Fibroblast of the aortic adventitia (primary cell): ENCODE measurements at regions not wholly inside any gene's neighbourhood (a gene's known extent, or its start where the extent isn't known, plus 50 kb on each side); places are given as distances from the start of the nearest gene placed in this dataset.

Source experiments
- DNase-seq: peaks from one replicate; pipeline ENCODE4 v3.0.0-alpha.2; 2010; ENCODE audit warnings: low read depth
- H3K4me3 ChIP-seq: 2 replicates; pipeline ENCODE4 v1.5.1; 2011; ENCODE audit warnings: low read depth, mild to moderate bottlenecking, control low read depth, low read length, moderate library complexity
- CTCF ChIP-seq: IDR thresholded peaks from 2 replicates; pipeline ENCODE4 v1.5.1; 2011; ENCODE audit warnings: mild to moderate bottlenecking, low read length, control low read depth, inconsistent platforms; ENCODE audit not compliant: insufficient read depth

- TF ChIP-seq CTCF, result no peak
- H3K4me3 ChIP-seq, result no peak overlapping the region
- no peak for DNase-seq
Measured at GRCh38 chr15:37252530-37252929, 152.2 kb upstream of the MEIS2 start.

- H3K4me3 ChIP-seq, result no peak overlapping the region
- DNase-seq, result peak; percentile 1
- no peak for TF ChIP-seq CTCF
Measured at GRCh38 chr15:37253877-37254276, 153.5 kb upstream of the MEIS2 start.

GRCh38 chr15:37260255-37260654, 159.9 kb upstream of the MEIS2 start:
- TF ChIP-seq CTCF, result no peak
- DNase-seq, result no peak
- no peak overlapping the region for H3K4me3 ChIP-seq

GRCh38 chr15:37261685-37262084, 161.3 kb upstream of the MEIS2 start:
- no peak for DNase-seq
- no peak for TF ChIP-seq CTCF
- no peak overlapping the region for H3K4me3 ChIP-seq

GRCh38 chr15:37262922-37263608, 162.7 kb upstream of the MEIS2 start:
- H3K4me3 ChIP-seq, result no peak overlapping the region
- TF ChIP-seq CTCF, result no peak
- DNase-seq, result no peak

GRCh38 chr15:37289109-37289765, 188.9 kb upstream of the MEIS2 start:
- peak; percentile 27 for TF ChIP-seq CTCF
- peak; percentile 5 for DNase-seq
- no peak overlapping the region for H3K4me3 ChIP-seq
